IMR-90 (cell line): ENCODE measurements at regions not wholly inside any gene's neighbourhood (a gene's known extent, or its start where the extent isn't known, plus 50 kb on each side); places are given as distances from the start of the nearest gene placed in this dataset.

ENCODE experiments used
- MAFK ChIP-seq: IDR thresholded peaks from 2 replicates; pipeline ENCODE4 v1.6.1; 2012; ENCODE audit warnings: low read depth, low read length, improper control_type of control experiment
- MXI1 ChIP-seq: IDR thresholded peaks from 2 replicates; pipeline ENCODE4 v1.6.1; 2012; ENCODE audit warnings: low read depth, mild to moderate bottlenecking, low read length, moderate library complexity, borderline replicate concordance
- POLR2A ChIP-seq: IDR thresholded peaks from 2 replicates; pipeline ENCODE4 v1.6.1; 2012; ENCODE audit warnings: mild to moderate bottlenecking, low read depth, low read length
- SMC3 ChIP-seq: fragments of 150-350 bp; IDR thresholded peaks from 2 replicates; pipeline ENCODE4 v1.6.1; 2016; ENCODE audit warnings: low read depth, mild to moderate bottlenecking, antibody characterized with exemption, low read length, moderate library complexity
- TF ChIP-seq, protein P1 (sequence below): conservative IDR thresholded peaks from 2 replicates; pipeline ENCODE4 v1.5.1; 2012; ENCODE audit warnings: mild to moderate bottlenecking, low read depth, low read length, improper control_type of control experiment

- TF ChIP-seq, protein P1, sequence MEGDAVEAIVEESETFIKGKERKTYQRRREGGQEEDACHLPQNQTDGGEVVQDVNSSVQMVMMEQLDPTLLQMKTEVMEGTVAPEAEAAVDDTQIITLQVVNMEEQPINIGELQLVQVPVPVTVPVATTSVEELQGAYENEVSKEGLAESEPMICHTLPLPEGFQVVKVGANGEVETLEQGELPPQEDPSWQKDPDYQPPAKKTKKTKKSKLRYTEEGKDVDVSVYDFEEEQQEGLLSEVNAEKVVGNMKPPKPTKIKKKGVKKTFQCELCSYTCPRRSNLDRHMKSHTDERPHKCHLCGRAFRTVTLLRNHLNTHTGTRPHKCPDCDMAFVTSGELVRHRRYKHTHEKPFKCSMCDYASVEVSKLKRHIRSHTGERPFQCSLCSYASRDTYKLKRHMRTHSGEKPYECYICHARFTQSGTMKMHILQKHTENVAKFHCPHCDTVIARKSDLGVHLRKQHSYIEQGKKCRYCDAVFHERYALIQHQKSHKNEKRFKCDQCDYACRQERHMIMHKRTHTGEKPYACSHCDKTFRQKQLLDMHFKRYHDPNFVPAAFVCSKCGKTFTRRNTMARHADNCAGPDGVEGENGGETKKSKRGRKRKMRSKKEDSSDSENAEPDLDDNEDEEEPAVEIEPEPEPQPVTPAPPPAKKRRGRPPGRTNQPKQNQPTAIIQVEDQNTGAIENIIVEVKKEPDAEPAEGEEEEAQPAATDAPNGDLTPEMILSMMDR, result no peak
- no peak for TF ChIP-seq POLR2A
- TF ChIP-seq SMC3, result no peak
- TF ChIP-seq MXI1, result no peak
- TF ChIP-seq MAFK, result no peak
Observed at GRCh38 chr1:238111081-238111480, 220.4 kb upstream of the ZP4 start.
